ENCODE measurements at regions not wholly inside any gene's neighbourhood (a gene's known extent, or its start where the extent isn't known, plus 50 kb on each side); places are given as distances from the start of the nearest gene placed in this dataset.

GRCh38 chr17:72022328-72023275 is 98.2 kb upstream of the SOX9 start:
- TF ChIP-seq CTCF (IDR thresholded peaks at IDR 0.05) (no peak), REST (IDR thresholded peaks at IDR 0.05) (no peak), EHF (CRISPR knock-in tag; IDR thresholded peaks at IDR 0.05) (no peak), ELK1 (IDR thresholded peaks at IDR 0.05; ENCODE audit: low read depth, low read length) (no peak)
